Psoas muscle (tissue), 7 donors: ENCODE measurements at regions not wholly inside any gene's neighbourhood (a gene's known extent, or its start where the extent isn't known, plus 50 kb on each side); places are given as distances from the start of the nearest gene placed in this dataset.

Source experiments
- ATAC-seq, 4 donors: fragments of 200-7000 bp; cut with Tn5 transposase; one replicate each; pipeline ENCODE4 v1.9.1; 2020; ENCODE audit warnings: moderate library complexity in 3 of 4, mild to moderate bottlenecking in 2 of 4
- DNase-seq, 2 donors: peaks; one replicate each; pipeline ENCODE4 v3.0.0-alpha.2; 2020
- H3K27ac ChIP-seq: fragments of 200-600 bp; one replicate; pipeline ENCODE4 v1.8.0; 2022
- H3K27me3 ChIP-seq, 3 donors: fragments of 200-600 bp in 1 of 3; one replicate each; pipeline versions ENCODE4 v1.6.1 to v1.8.0; 2013 to 2022; ENCODE audit warnings: low read length in 2 of 3, mild to moderate bottlenecking in 2 of 3, moderate library complexity in 1 of 3; ENCODE audit not compliant: insufficient read depth in 3 of 3
- H3K36me3 ChIP-seq, 2 donors: fragments of 200-600 bp in 1 of 2; one replicate each; pipeline versions ENCODE4 v1.6.1 to v1.8.0; 2013 to 2022; ENCODE audit warnings: low read depth in 1 of 2, mild to moderate bottlenecking in 1 of 2, moderate library complexity in 1 of 2; ENCODE audit not compliant: insufficient read depth in 1 of 2
- H3K4me1 ChIP-seq: fragments of 200-600 bp; one replicate; pipeline ENCODE4 v1.8.0; 2022
- H3K4me3 ChIP-seq: fragments of 200-600 bp; one replicate; pipeline ENCODE4 v1.8.0; 2022; ENCODE audit warnings: mild to moderate bottlenecking
- H3K9me3 ChIP-seq: fragments of 200-600 bp; one replicate; pipeline ENCODE4 v1.8.0; 2022
- WGBS, 3 donors: extraction: QIAGEN DNeasy Blood & Tissue Kit; methylation state at CpG; one replicate each; pipeline versions ENCODE4 v1.1.6 to v1.1.7; 2013; 5-methylcytosine and 5-hydroxymethylcytosine counted together
- intact Hi-C, 2 donors: fragments of 100-400 bp; cut with DNase I; formaldehyde crosslinking; loops; one replicate each; pipeline versions ENCODE4 v1.11.0 to v1.14.2; 2022
- TF ChIP-seq, protein P1 (sequence below): fragments of 200-600 bp; IDR thresholded peaks from one replicate; pipeline ENCODE4 v1.8.0; 2022; ENCODE audit warnings: antibody characterized with exemption
- donor health status: healthy with polysubstance abuse.
- donor health status: DM: no; HTN: no; CAD: no; lungs with moderate emphysema.
- donor health status: Bipolar disorder and iron deficiency.
- donor health status: healthy.
- donor health status: DM: yes; HTN: yes; CAD: no.
- donor health status: DM: no; HTN: no; CAD: no.
- donor health status: DM: yes; HTN: yes; CAD: no.

DNA sequence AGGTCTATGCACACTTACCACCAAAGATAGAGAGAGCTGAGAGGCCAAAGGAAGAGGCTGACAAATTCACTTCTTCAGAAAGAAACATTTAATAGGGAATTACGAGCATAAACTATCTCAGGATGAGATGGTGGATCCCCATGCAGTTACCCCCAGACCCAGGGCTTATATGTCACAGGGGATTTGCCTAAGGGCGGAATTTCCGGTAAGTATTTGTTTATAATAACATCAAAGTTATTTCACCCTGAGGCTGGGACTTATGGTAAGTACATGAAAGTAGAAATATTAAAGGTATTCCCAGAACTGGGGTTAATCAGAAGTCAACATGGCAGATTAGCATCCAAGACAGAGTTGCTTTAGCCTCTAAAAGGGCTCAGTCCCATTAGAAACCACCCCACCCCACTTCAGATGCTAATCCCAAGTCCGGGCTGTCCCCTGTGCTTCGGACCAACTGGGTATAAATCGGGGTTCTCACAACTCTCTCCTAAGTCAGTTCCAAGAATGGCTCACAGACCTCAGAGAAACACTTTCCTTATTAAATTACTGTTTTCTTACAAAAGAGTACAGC, 247.4 kb upstream of the ZP4 start:
- no peaks in the 10 kb centered on the region for H3K36me3 ChIP-seq
- TF ChIP-seq, protein P1, sequence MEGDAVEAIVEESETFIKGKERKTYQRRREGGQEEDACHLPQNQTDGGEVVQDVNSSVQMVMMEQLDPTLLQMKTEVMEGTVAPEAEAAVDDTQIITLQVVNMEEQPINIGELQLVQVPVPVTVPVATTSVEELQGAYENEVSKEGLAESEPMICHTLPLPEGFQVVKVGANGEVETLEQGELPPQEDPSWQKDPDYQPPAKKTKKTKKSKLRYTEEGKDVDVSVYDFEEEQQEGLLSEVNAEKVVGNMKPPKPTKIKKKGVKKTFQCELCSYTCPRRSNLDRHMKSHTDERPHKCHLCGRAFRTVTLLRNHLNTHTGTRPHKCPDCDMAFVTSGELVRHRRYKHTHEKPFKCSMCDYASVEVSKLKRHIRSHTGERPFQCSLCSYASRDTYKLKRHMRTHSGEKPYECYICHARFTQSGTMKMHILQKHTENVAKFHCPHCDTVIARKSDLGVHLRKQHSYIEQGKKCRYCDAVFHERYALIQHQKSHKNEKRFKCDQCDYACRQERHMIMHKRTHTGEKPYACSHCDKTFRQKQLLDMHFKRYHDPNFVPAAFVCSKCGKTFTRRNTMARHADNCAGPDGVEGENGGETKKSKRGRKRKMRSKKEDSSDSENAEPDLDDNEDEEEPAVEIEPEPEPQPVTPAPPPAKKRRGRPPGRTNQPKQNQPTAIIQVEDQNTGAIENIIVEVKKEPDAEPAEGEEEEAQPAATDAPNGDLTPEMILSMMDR: no peak
- H3K27me3 ChIP-seq: no peaks in the 10 kb centered on the region
- no peaks in the 10 kb centered on the region for H3K4me1 ChIP-seq
- no peaks in the 10 kb centered on the region for H3K9me3 ChIP-seq
- intact Hi-C loops: no loop called here
- no peak overlapping the region for H3K27ac ChIP-seq
- H3K4me3 ChIP-seq: no peak overlapping the region
- 87 to 90% (median 88%) methylated on average over 6 of the region's 6 CpGs for WGBS, 3 donors
- DNase-seq: no peak
- no peak for ATAC-seq

DNA sequence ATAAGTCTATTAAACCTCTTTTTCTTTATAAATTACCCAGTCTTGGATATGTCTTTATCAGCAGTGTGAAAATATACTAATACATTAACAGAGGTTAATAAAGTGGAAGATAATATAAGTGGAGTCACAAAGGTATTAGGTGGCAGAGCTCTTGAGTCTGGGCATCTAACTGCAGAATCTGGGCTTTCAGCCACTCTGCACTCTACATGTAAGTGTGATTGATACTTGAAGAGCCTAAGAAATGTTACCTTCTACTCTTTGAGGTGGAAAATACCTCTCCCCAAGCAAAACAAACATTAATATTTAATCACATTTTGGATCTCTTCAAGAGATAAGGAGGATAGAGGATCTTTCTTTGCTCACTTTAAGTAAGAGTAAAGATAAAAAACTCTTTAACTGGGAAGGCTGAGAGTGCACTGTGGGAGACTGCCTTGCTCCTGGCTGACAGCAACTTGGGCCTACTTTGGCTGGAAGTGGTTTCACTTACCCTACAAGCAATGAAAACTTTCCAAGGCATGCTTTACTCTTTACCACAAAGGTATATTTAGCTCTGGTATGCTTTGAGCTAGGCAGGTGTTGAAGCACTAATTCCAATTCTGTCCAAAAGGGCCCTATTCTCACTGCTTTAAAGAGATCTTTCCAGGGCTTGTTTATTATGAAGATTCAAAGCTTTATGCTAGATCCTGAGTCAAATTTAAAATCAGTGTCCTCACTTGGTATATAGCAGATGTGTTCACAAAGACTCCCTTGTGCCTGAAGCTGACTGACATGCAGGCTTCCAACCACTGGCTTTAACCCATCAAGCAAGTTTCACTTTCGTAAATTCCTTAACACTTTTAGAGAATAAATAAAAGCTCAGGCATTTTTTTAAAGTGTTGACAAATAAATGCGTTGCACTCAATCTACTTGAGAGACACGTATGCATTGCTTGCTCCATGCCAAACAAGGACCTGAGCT, 245.3 kb upstream of the ZP4 start:
- no peaks in the 10 kb centered on the region for H3K9me3 ChIP-seq
- 65 to 77% (median 71%) methylated on average over 3 of the region's 3 CpGs for WGBS, 3 donors
- no peaks in the 10 kb centered on the region for H3K27me3 ChIP-seq
- no peak for DNase-seq
- no peak for ATAC-seq
- no peak overlapping the region for H3K4me3 ChIP-seq
- no peaks in the 10 kb centered on the region for H3K36me3 ChIP-seq
- TF ChIP-seq, protein P1: no peak
- no peak overlapping the region for H3K27ac ChIP-seq
- no peaks in the 10 kb centered on the region for H3K4me1 ChIP-seq
- intact Hi-C loops: no loop called here

DNA sequence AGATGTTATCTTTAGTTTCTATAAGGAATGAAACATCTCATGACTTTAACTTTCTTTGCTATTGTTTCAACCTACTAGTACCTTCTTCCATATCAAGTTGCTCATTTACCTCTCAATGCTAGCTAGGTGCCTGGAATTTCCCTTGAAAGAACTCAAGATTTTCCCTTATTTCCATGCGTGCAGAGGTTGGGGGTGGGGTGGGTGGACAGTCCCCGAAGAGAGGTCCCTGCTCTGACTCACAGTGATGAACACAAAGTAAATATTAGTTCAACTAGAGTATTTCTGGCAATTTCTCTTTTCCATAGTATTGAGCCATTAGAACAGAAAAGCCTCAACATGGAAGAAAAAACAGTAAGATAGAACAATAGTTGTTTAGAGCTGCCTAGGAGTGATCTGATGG, 239.0 kb upstream of the ZP4 start:
- intact Hi-C loops: no loop called here
- no peaks in the 10 kb centered on the region for H3K27me3 ChIP-seq
- H3K27ac ChIP-seq: no peak overlapping the region
- H3K4me3 ChIP-seq: no peak overlapping the region
- no peaks in the 10 kb centered on the region for H3K9me3 ChIP-seq
- DNase-seq: no peak
- no peak for ATAC-seq
- H3K36me3 ChIP-seq: no peaks in the 10 kb centered on the region
- H3K4me1 ChIP-seq: no peaks in the 10 kb centered on the region
- 55 to 65% (median 56%) methylated on average over 2 of the region's 2 CpGs for WGBS, 3 donors
- TF ChIP-seq, protein P1: no peak

DNA sequence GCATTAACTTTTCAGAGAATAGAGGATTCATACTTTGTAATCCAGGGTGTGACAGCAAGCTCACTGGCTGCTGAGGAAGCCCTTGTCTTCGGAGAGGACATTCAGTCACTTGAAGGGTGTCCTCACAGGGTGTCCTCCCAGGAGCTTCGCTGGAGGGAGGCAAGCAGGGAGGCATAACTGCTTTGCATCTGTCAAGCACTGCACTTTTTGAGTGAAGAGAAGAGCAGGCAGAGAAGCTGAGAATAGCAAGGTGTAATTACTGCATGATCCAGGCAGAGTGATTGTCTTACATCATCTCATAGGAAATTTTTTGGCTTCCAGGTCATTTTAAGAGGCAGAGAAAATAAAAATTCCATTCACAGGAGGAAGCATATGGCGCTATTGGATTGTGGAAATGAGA, 232.5 kb upstream of the ZP4 start:
- Histone ChIP-seq H3K4me3 (no peak overlapping the region), H3K27me3 (no peaks in the 10 kb centered on the region), H3K27ac (no peak overlapping the region), H3K9me3 (no peaks in the 10 kb centered on the region), H3K36me3 (no peaks in the 10 kb centered on the region), H3K4me1 (no peaks in the 10 kb centered on the region)
- ATAC-seq: no peak
- intact Hi-C loops: no loop called here
- WGBS, 3 donors: 70 to 72% (median 71%) methylated on average over 3 of the region's 3 CpGs
- DNase-seq: no peak
- TF ChIP-seq, protein P1: no peak
